ENCODE measurements at regions not wholly inside any gene's neighbourhood (a gene's known extent, or its start where the extent isn't known, plus 50 kb on each side); places are given as distances from the start of the nearest gene placed in this dataset.

DNA sequence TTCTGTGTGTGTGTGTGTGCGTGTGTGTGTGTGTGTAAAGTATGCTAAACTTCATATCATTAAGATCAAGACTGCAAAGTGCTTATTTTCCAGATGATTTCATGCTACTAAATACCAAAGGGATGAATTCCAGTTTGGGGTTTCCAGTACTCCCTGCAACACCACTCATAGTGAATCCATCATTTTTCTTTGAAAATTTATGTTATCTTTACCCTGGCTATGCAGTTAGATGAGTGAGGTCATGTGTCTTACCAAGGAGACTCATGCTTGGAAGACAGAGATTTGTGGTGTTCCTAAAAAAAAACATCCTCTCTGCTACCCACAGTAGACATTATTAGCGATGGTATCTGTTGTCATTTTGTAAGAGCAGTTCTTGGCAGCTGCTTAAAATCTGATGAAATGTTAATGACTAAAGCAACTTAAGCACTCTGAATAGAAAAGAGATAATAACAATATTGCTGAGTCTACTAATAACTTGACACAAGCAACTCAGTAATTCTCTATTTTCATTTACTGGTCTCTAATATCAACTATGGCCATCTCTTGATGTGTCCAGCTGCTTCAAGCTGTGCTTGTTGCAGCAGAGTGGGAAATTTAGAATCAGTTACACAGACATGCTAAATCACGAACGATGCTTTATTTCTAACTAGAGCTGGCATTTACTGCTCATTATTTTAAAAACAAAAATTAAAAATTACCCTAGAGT is 1953.0 kb upstream of the IGFBP7 start:
- Histone ChIP-seq H3K9me3 (ENCODE audit: control insufficient read depth in 1 of 2, low read length in 2 of 2) (peaks cover 0 to 2% of the 10 kb centered on the region in 2 donors), H3K27ac (ENCODE audit: low read depth, low read length) (no peak overlapping the region), H3K4me1 (ENCODE audit: control insufficient read depth in 1 of 2, insufficient read depth in 2 of 2, low read length in 2 of 2) (no peaks in the 10 kb centered on the region), H3K4me3 (ENCODE audit: low read depth in 1 of 2, low read length in 2 of 2) (no peak overlapping the region), H3K9ac (ENCODE audit: low read depth in 1 of 2, low read length in 2 of 2) (no peak overlapping the region), H3K27me3 (ENCODE audit: control insufficient read depth in 1 of 2, insufficient read depth in 2 of 2, low read length in 2 of 2) (no peaks in the 10 kb centered on the region), H3K36me3 (ENCODE audit: control insufficient read depth in 1 of 2, insufficient read depth in 2 of 2, low read length in 2 of 2) (no peaks in the 10 kb centered on the region)

- no peak overlapping the region for H3K4me3 ChIP-seq (ENCODE audit: low read depth in 1 of 2, low read length in 2 of 2)
- H3K27ac ChIP-seq (ENCODE audit: low read depth, low read length), result no peak overlapping the region
- H3K9ac ChIP-seq (ENCODE audit: low read depth in 1 of 2, low read length in 2 of 2), result no peak overlapping the region
- H3K27me3 ChIP-seq (ENCODE audit: control insufficient read depth in 1 of 2, insufficient read depth in 2 of 2, low read length in 2 of 2), result no peaks in the 10 kb centered on the region
- H3K36me3 ChIP-seq (ENCODE audit: control insufficient read depth in 1 of 2, insufficient read depth in 2 of 2, low read length in 2 of 2), result no peaks in the 10 kb centered on the region
- no peaks in the 10 kb centered on the region for H3K4me1 ChIP-seq (ENCODE audit: control insufficient read depth in 1 of 2, insufficient read depth in 2 of 2, low read length in 2 of 2)
- H3K9me3 ChIP-seq (ENCODE audit: control insufficient read depth in 1 of 2, low read length in 2 of 2), result no peaks in the 10 kb centered on the region
Measured at GRCh38 chr4:59068722-59069418, 1958.7 kb upstream of the IGFBP7 start.

DNA sequence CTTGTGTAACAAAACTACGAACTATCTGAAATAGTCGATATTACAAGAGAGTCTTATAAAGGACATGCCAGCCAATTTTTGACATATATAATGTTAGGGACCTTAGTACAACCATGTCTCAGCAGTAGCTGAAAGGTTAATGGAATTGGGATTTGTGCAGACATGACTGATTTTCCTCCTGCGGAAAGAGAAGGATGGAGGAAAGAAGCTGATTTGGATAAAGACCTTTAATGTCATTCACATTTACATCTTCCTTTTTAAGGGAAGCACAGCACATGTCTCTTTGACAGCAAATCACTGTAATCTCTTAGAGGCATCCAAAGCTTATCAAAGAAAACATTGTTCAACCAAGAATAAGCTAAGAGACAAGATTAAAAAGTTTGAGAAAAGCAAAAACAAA is 1976.2 kb upstream of the IGFBP7 start:
- Histone ChIP-seq H3K36me3 (ENCODE audit: control insufficient read depth in 1 of 2, insufficient read depth in 2 of 2, low read length in 2 of 2) (no peaks in the 10 kb centered on the region), H3K9ac (ENCODE audit: low read depth in 1 of 2, low read length in 2 of 2) (no peak overlapping the region), H3K4me1 (ENCODE audit: control insufficient read depth in 1 of 2, insufficient read depth in 2 of 2, low read length in 2 of 2) (no peaks in the 10 kb centered on the region), H3K27ac (ENCODE audit: low read depth, low read length) (no peak overlapping the region), H3K4me3 (ENCODE audit: low read depth in 1 of 2, low read length in 2 of 2) (no peak overlapping the region), H3K9me3 (ENCODE audit: control insufficient read depth in 1 of 2, low read length in 2 of 2) (no peaks in the 10 kb centered on the region), H3K27me3 (ENCODE audit: control insufficient read depth in 1 of 2, insufficient read depth in 2 of 2, low read length in 2 of 2) (no peaks in the 10 kb centered on the region)

DNA sequence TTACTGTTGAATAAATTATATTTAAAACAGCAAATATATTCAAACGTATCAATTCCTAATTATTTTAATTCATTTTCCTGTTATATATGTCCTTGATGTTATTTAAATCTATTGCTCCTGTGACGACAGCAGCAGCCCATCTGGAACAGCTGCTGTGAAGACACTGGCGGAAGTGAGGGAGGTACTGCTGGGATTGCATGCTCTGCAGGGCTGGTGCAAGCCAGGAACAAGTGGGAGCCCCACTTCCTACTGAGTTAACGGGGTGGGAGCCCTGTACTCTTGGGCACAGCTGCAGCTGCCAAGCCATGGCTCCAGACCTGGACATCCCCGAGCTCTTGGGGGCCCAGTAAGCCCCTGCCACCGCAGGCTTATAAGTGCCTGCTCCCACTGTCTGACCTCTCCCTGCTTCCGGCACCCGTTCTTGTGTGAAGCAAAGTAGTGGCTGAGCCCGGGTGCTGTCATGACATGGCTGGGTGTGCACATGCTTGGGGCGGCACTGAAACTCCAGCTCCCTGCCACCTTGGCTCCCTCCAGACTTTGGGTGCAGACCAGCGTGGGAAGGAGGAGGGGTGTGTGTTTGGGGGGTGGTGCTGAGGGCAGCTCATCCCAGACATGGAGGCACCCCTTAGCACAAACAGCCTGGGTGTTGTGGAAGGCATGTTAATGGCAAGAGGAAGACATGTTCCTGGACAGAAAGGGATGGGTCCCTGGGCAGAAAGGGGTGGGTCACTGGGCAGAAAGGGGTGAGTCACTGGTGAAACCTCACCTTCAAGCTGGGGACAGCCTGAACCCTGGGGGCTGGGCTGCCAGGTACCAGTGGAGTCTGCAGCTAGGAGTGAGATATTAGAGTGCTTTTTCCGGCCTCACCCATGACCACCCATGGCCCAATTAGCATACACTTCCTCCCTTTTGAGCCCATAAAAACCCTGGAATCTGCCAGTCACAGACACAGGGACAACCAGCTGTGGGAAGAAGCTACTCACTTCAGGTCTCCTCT is 1981.3 kb upstream of the IGFBP7 start:
- Histone ChIP-seq H3K27me3 (ENCODE audit: control insufficient read depth in 1 of 2, insufficient read depth in 2 of 2, low read length in 2 of 2) (no peaks in the 10 kb centered on the region), H3K9me3 (ENCODE audit: control insufficient read depth in 1 of 2, low read length in 2 of 2) (peaks cover 0 to 3% of the 10 kb centered on the region in 2 donors), H3K36me3 (ENCODE audit: control insufficient read depth in 1 of 2, insufficient read depth in 2 of 2, low read length in 2 of 2) (no peaks in the 10 kb centered on the region), H3K27ac (ENCODE audit: low read depth, low read length) (no peak overlapping the region), H3K4me1 (ENCODE audit: control insufficient read depth in 1 of 2, insufficient read depth in 2 of 2, low read length in 2 of 2) (no peaks in the 10 kb centered on the region), H3K9ac (ENCODE audit: low read depth in 1 of 2, low read length in 2 of 2) (no peak overlapping the region), H3K4me3 (ENCODE audit: low read depth in 1 of 2, low read length in 2 of 2) (no peak overlapping the region)

- H3K36me3 ChIP-seq (ENCODE audit: control insufficient read depth in 1 of 2, insufficient read depth in 2 of 2, low read length in 2 of 2), result no peaks in the 10 kb centered on the region
- no peak overlapping the region for H3K4me3 ChIP-seq (ENCODE audit: low read depth in 1 of 2, low read length in 2 of 2)
- H3K9me3 ChIP-seq (ENCODE audit: control insufficient read depth in 1 of 2, low read length in 2 of 2), result peaks cover 0 to 3% of the 10 kb centered on the region in 2 donors
- H3K27me3 ChIP-seq (ENCODE audit: control insufficient read depth in 1 of 2, insufficient read depth in 2 of 2, low read length in 2 of 2), result no peaks in the 10 kb centered on the region
- no peak overlapping the region for H3K9ac ChIP-seq (ENCODE audit: low read depth in 1 of 2, low read length in 2 of 2)
- no peaks in the 10 kb centered on the region for H3K4me1 ChIP-seq (ENCODE audit: control insufficient read depth in 1 of 2, insufficient read depth in 2 of 2, low read length in 2 of 2)
- H3K27ac ChIP-seq (ENCODE audit: low read depth, low read length), result no peak overlapping the region
Measured at GRCh38 chr4:59094505-59094904, 1984.3 kb upstream of the IGFBP7 start.

DNA sequence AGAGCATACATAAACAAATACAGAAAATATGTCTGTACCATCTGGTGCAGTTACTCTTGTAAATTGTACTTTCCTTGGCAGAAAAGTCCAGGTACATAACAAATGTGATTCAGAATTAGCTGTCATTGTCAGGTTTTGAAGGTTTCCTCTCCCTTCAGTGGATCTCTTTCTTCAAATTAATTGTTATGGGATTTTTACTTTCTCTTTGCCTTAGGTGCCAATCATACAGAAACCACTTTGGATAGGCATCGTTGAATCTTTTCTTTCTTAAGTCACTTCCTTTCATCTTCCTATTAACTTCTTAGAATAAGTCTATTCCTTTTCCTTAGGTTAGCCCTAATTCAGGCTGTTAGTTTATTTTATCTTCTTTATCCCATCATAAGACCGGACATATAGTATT is 1992.1 kb upstream of the IGFBP7 start:
- H3K4me1 ChIP-seq (ENCODE audit: control insufficient read depth in 1 of 2, insufficient read depth in 2 of 2, low read length in 2 of 2), result no peaks in the 10 kb centered on the region
- no peaks in the 10 kb centered on the region for H3K36me3 ChIP-seq (ENCODE audit: control insufficient read depth in 1 of 2, insufficient read depth in 2 of 2, low read length in 2 of 2)
- H3K4me3 ChIP-seq (ENCODE audit: low read depth in 1 of 2, low read length in 2 of 2), result no peak overlapping the region
- no peaks in the 10 kb centered on the region for H3K27me3 ChIP-seq (ENCODE audit: control insufficient read depth in 1 of 2, insufficient read depth in 2 of 2, low read length in 2 of 2)
- peaks cover 0 to 2% of the 10 kb centered on the region in 2 donors for H3K9me3 ChIP-seq (ENCODE audit: control insufficient read depth in 1 of 2, low read length in 2 of 2)
- no peak overlapping the region for H3K27ac ChIP-seq (ENCODE audit: low read depth, low read length)
- no peak overlapping the region for H3K9ac ChIP-seq (ENCODE audit: low read depth in 1 of 2, low read length in 2 of 2)

- Histone ChIP-seq H3K27ac (ENCODE audit: low read depth, low read length) (no peak overlapping the region), H3K9me3 (ENCODE audit: control insufficient read depth in 1 of 2, low read length in 2 of 2) (no peaks in the 10 kb centered on the region), H3K4me1 (ENCODE audit: control insufficient read depth in 1 of 2, insufficient read depth in 2 of 2, low read length in 2 of 2) (no peaks in the 10 kb centered on the region), H3K9ac (ENCODE audit: low read depth in 1 of 2, low read length in 2 of 2) (no peak overlapping the region), H3K27me3 (ENCODE audit: control insufficient read depth in 1 of 2, insufficient read depth in 2 of 2, low read length in 2 of 2) (no peaks in the 10 kb centered on the region), H3K36me3 (ENCODE audit: control insufficient read depth in 1 of 2, insufficient read depth in 2 of 2, low read length in 2 of 2) (no peaks in the 10 kb centered on the region), H3K4me3 (ENCODE audit: low read depth in 1 of 2, low read length in 2 of 2) (no peak overlapping the region)
Measured at GRCh38 chr4:59120287-59120814, 2010.2 kb upstream of the IGFBP7 start.

DNA sequence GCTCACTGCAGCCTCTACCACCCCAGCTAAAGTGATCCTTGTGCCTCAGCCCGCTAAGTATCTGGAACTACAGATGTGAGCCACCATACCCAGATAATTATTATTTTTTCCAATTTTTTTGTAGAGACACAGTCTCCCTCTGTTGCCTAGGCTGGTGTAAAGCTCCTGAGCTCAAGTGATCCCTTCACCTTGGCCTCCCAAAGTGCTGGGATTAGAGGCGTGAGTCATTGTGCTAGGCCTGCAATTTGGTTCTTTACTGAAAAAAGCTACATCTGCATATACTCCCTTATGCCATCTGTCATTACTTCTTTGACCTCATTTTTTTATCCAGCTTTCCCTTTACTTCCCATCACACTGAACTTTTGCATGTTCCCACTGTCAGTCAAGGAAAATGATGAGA is 2012.4 kb upstream of the IGFBP7 start:
- no peak overlapping the region for H3K27ac ChIP-seq (ENCODE audit: low read depth, low read length)
- H3K4me3 ChIP-seq (ENCODE audit: low read depth in 1 of 2, low read length in 2 of 2), result no peak overlapping the region
- no peaks in the 10 kb centered on the region for H3K36me3 ChIP-seq (ENCODE audit: control insufficient read depth in 1 of 2, insufficient read depth in 2 of 2, low read length in 2 of 2)
- no peaks in the 10 kb centered on the region for H3K9me3 ChIP-seq (ENCODE audit: control insufficient read depth in 1 of 2, low read length in 2 of 2)
- H3K9ac ChIP-seq (ENCODE audit: low read depth in 1 of 2, low read length in 2 of 2), result no peak overlapping the region
- H3K4me1 ChIP-seq (ENCODE audit: control insufficient read depth in 1 of 2, insufficient read depth in 2 of 2, low read length in 2 of 2), result no peaks in the 10 kb centered on the region
- H3K27me3 ChIP-seq (ENCODE audit: control insufficient read depth in 1 of 2, insufficient read depth in 2 of 2, low read length in 2 of 2), result no peaks in the 10 kb centered on the region

DNA sequence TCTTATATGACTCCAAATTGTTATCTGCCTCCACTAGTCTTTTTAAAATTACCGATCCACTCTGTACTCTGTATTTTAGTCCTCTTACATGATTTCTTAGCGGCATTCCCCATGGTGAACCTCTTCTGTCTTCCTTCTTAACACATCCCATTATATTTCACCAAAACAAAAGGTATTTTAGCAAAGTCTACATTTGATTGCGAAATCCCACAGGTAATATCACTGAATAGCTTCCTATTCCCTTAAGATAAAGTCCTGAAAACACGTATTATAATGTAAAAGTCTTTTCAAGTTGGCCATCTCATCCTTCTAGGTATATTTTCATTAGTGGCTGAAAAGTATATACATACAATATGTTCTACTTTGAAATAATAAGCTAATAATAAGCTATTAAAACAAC is 2016.0 kb upstream of the IGFBP7 start:
- Histone ChIP-seq H3K9ac (ENCODE audit: low read depth in 1 of 2, low read length in 2 of 2) (no peak overlapping the region), H3K36me3 (ENCODE audit: control insufficient read depth in 1 of 2, insufficient read depth in 2 of 2, low read length in 2 of 2) (no peaks in the 10 kb centered on the region), H3K4me1 (ENCODE audit: control insufficient read depth in 1 of 2, insufficient read depth in 2 of 2, low read length in 2 of 2) (no peaks in the 10 kb centered on the region), H3K9me3 (ENCODE audit: control insufficient read depth in 1 of 2, low read length in 2 of 2) (no peaks in the 10 kb centered on the region), H3K4me3 (ENCODE audit: low read depth in 1 of 2, low read length in 2 of 2) (no peak overlapping the region), H3K27ac (ENCODE audit: low read depth, low read length) (no peak overlapping the region), H3K27me3 (ENCODE audit: control insufficient read depth in 1 of 2, insufficient read depth in 2 of 2, low read length in 2 of 2) (no peaks in the 10 kb centered on the region)

DNA sequence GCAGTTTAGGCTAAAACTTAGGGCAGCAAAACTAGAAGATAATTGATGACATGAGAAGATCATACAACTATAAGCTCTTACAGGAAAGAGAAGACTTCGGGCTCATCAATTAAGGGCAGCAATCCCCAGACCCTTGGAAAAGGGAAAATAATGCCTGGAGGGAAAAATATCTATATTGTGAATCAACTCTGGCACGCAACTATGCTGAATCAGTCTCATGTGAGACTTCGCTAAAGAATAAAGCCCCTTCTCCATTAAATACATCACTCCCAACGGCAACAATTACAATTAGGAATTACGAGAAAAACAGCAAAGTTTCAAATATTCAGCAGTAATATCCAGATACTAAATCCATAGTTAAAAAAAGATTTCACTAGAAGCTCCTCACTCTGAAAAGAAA is 2016.8 kb upstream of the IGFBP7 start:
- Histone ChIP-seq H3K9me3 (ENCODE audit: control insufficient read depth in 1 of 2, low read length in 2 of 2) (no peaks in the 10 kb centered on the region), H3K4me1 (ENCODE audit: control insufficient read depth in 1 of 2, insufficient read depth in 2 of 2, low read length in 2 of 2) (no peaks in the 10 kb centered on the region), H3K4me3 (ENCODE audit: low read depth in 1 of 2, low read length in 2 of 2) (no peak overlapping the region), H3K9ac (ENCODE audit: low read depth in 1 of 2, low read length in 2 of 2) (no peak overlapping the region), H3K36me3 (ENCODE audit: control insufficient read depth in 1 of 2, insufficient read depth in 2 of 2, low read length in 2 of 2) (no peaks in the 10 kb centered on the region), H3K27me3 (ENCODE audit: control insufficient read depth in 1 of 2, insufficient read depth in 2 of 2, low read length in 2 of 2) (no peaks in the 10 kb centered on the region), H3K27ac (ENCODE audit: low read depth, low read length) (no peak overlapping the region)

Measured in duodenal mucosa (tissue), 2 donors.